AG09319 (cell line): ENCODE measurements at regions not wholly inside any gene's neighbourhood (a gene's known extent, or its start where the extent isn't known, plus 50 kb on each side); places are given as distances from the start of the nearest gene placed in this dataset.

ENCODE experiments used
- DNase-seq: peaks from one replicate; pipeline ENCODE4 v3.0.0-alpha.2; 2010; ENCODE audit warnings: low read depth; ENCODE audit errors: extremely low read depth
- CTCF ChIP-seq: IDR thresholded peaks from 2 replicates; pipeline ENCODE4 v1.5.1; 2011; ENCODE audit warnings: low read depth, mild to moderate bottlenecking, inconsistent platforms, low read length, moderate library complexity

DNA sequence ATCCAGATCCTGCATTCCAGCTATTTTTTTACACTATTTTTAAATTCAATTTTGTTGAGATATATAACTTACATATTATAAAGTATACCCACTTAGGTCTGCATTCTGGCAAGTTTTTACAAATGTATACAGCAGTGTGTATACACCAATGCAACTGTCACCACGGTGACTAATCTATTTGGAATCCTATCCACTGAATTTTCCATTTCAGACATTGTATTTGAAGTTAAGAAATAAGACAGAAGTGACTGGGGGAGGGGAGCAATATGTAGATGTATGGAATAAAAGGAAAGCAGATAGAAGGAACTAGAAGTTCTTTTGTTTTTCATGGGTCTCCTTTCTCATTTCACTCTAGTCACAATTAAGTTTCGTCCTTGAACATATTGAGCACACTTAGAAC is 431.5 kb upstream of the CHRM3 start:
- no peak for DNase-seq

GRCh38 chr1:238953448-238954010 is 432.8 kb upstream of the CHRM3 start:
- TF ChIP-seq CTCF = no peak
- DNase-seq = no peak

More for the DNA sequence above, 431.5 kb upstream of the CHRM3 start:
- TF ChIP-seq CTCF = no peak

DNA sequence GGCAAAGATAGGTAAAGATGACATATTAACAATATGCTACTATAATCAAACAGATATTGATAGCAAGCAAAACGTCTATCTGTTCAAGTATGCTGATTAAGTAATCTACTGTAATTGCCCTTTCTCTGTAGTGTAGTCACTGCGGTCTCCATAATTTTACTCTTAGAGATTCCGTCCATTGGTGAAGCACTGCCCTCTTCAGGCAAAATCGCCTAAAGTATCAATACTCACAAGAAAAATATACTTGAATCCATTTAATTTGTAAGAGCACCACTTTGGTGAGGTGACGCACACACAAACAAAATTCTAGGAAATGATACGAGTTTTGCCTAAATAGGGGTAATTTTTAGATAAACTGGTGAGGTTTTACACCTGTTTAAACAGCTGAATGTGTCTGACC is 434.6 kb upstream of the CHRM3 start:
- DNase-seq = no peak
- no peak for TF ChIP-seq CTCF

- no peak for TF ChIP-seq CTCF
- DNase-seq = no peak
Observed at GRCh38 chr1:238950784-238951183, 435.6 kb upstream of the CHRM3 start.

DNA sequence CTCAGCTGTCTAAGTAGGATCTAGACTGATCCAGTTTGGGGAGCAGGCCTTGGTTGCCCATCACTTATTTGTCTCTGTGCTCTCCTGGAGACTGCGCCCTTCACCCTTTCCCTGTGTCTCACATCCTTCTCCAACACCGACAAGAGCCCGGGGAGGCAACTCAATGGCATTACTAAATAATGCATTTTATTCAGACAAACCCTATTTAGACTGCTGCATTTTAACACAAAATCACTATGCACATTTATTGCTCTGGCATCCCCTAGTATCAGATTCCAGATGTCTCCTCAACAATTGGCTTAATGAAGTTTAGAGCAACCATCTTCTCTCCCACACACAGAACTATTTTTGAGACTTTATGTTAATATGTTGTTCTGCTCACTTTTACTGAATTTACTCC is 436.4 kb upstream of the CHRM3 start:
- DNase-seq = no peak
- TF ChIP-seq CTCF = no peak

- no peak for TF ChIP-seq CTCF
- no peak for DNase-seq
Observed at GRCh38 chr1:238944028-238944427, 442.3 kb upstream of the CHRM3 start.

- TF ChIP-seq CTCF = no peak
- DNase-seq = no peak
Observed at GRCh38 chr1:238927899-238928298, 458.5 kb upstream of the CHRM3 start.
